Activated gamma-delta T cell treated with Interleukin-2 at 50 U/mL for 16 hours (primary cell): ENCODE measurements at regions not wholly inside any gene's neighbourhood (a gene's known extent, or its start where the extent isn't known, plus 50 kb on each side); places are given as distances from the start of the nearest gene placed in this dataset.
"Not testable (repeated sequence)": the region's sequence is repeated elsewhere in the genome, so short reads cannot be mapped to it uniquely, and the experiment has no call there.

Source experiments
- DNase-seq: peaks from one replicate; pipeline ENCODE4 v3.0.0-alpha.2; 2020

GRCh38 chr7:69510114-69510513, 88.2 kb upstream of the AUTS2 start:
- no peak for DNase-seq

GRCh38 chr7:69515495-69516212, 82.6 kb upstream of the AUTS2 start:
- DNase-seq = no peak

- DNase-seq = no peak
Measured at GRCh38 chr7:69516238-69516820, 81.9 kb upstream of the AUTS2 start.

- DNase-seq = no peak
Measured at GRCh38 chr7:69517985-69518704, 80.1 kb upstream of the AUTS2 start.

GRCh38 chr7:69518705-69519077, 79.6 kb upstream of the AUTS2 start:
- DNase-seq = no peak

- DNase-seq = no peak
Measured at GRCh38 chr7:69526570-69526969, 71.7 kb upstream of the AUTS2 start.

GRCh38 chr7:69527706-69528105, 70.6 kb upstream of the AUTS2 start:
- DNase-seq = no peak

GRCh38 chr7:69531050-69531449, 67.2 kb upstream of the AUTS2 start:
- no peak for DNase-seq

- DNase-seq = no peak
Measured at GRCh38 chr7:69534461-69535041, 63.7 kb upstream of the AUTS2 start.

GRCh38 chr7:69537691-69538090, 60.6 kb upstream of the AUTS2 start:
- no peak for DNase-seq

- DNase-seq = no peak
Measured at GRCh38 chr7:69539531-69539930, 58.7 kb upstream of the AUTS2 start.

GRCh38 chr7:69540287-69540686, 58.0 kb upstream of the AUTS2 start:
- no peak for DNase-seq

GRCh38 chr7:69541779-69542432, 56.4 kb upstream of the AUTS2 start:
- DNase-seq = not testable (repeated sequence)

- no peak for DNase-seq
Measured at GRCh38 chr7:69545175-69545574, 53.1 kb upstream of the AUTS2 start.
